ENCODE measurements at regions not wholly inside any gene's neighbourhood (a gene's known extent, or its start where the extent isn't known, plus 50 kb on each side); places are given as distances from the start of the nearest gene placed in this dataset.
"Not testable (repeated sequence)": the region's sequence is repeated elsewhere in the genome, so short reads cannot be mapped to it uniquely, and the experiment has no call there.

- DNase-seq (ENCODE audit: extremely low read depth in 1 of 11, low read depth in 9 of 11, low spot score in 4 of 11) = no peak
Measured at GRCh38 chr14:31911160-31911559, 165.9 kb upstream of the ARHGAP5 start.

- no peak for DNase-seq (ENCODE audit: extremely low read depth in 1 of 11, low read depth in 9 of 11, low spot score in 4 of 11)
Measured at GRCh38 chr14:31913370-31913769, 163.7 kb upstream of the ARHGAP5 start.

- not testable (repeated sequence) for DNase-seq (ENCODE audit: extremely low read depth in 1 of 11, low read depth in 9 of 11, low spot score in 4 of 11)
Measured at GRCh38 chr14:31918289-31918688, 158.8 kb upstream of the ARHGAP5 start.

GRCh38 chr14:31920001-31920400 lies 157.1 kb upstream of the ARHGAP5 start:
- DNase-seq (ENCODE audit: extremely low read depth in 1 of 11, low read depth in 9 of 11, low spot score in 4 of 11) = no peak

GRCh38 chr14:31920989-31921650 lies 156.0 kb upstream of the ARHGAP5 start:
- no peak for DNase-seq (ENCODE audit: extremely low read depth in 1 of 11, low read depth in 9 of 11, low spot score in 4 of 11)

GRCh38 chr14:31921721-31922120 lies 155.4 kb upstream of the ARHGAP5 start:
- no peak for DNase-seq (ENCODE audit: extremely low read depth in 1 of 11, low read depth in 9 of 11, low spot score in 4 of 11)

- DNase-seq (ENCODE audit: extremely low read depth in 1 of 11, low read depth in 9 of 11, low spot score in 4 of 11) = peak in 1 of 11 donors; percentile 10
Measured at GRCh38 chr14:31926123-31926522, 151.0 kb upstream of the ARHGAP5 start.

GRCh38 chr14:31926652-31927347 lies 150.3 kb upstream of the ARHGAP5 start:
- no peak for DNase-seq (ENCODE audit: extremely low read depth in 1 of 11, low read depth in 9 of 11, low spot score in 4 of 11)

- peak in 7 of 11 donors; percentile 18 to 62 (median 39) for DNase-seq (ENCODE audit: extremely low read depth in 1 of 11, low read depth in 9 of 11, low spot score in 4 of 11)
Measured at GRCh38 chr14:31927348-31927832, 149.7 kb upstream of the ARHGAP5 start.

GRCh38 chr14:31930070-31930469 lies 147.0 kb upstream of the ARHGAP5 start:
- DNase-seq (ENCODE audit: extremely low read depth in 1 of 11, low read depth in 9 of 11, low spot score in 4 of 11) = no peak

- no peak for DNase-seq (ENCODE audit: extremely low read depth in 1 of 11, low read depth in 9 of 11, low spot score in 4 of 11)
Measured at GRCh38 chr14:31930493-31931240, 146.4 kb upstream of the ARHGAP5 start.

- DNase-seq (ENCODE audit: extremely low read depth in 1 of 11, low read depth in 9 of 11, low spot score in 4 of 11) = no peak
Measured at GRCh38 chr14:31932675-31933074, 144.4 kb upstream of the ARHGAP5 start.

- DNase-seq (ENCODE audit: extremely low read depth in 1 of 11, low read depth in 9 of 11, low spot score in 4 of 11) = no peak
Measured at GRCh38 chr14:31933716-31934115, 143.4 kb upstream of the ARHGAP5 start.

GRCh38 chr14:31934767-31935266 lies 142.3 kb upstream of the ARHGAP5 start:
- DNase-seq (ENCODE audit: extremely low read depth in 1 of 11, low read depth in 9 of 11, low spot score in 4 of 11) = peak in 9 of 11 donors; percentile 28 to 63 (median 47)

GRCh38 chr14:31935391-31935790 lies 141.7 kb upstream of the ARHGAP5 start:
- no peak for DNase-seq (ENCODE audit: extremely low read depth in 1 of 11, low read depth in 9 of 11, low spot score in 4 of 11)

- DNase-seq (ENCODE audit: extremely low read depth in 1 of 11, low read depth in 9 of 11, low spot score in 4 of 11) = no peak
Measured at GRCh38 chr14:31936115-31936514, 141.0 kb upstream of the ARHGAP5 start.

GRCh38 chr14:31937730-31938346 lies 139.3 kb upstream of the ARHGAP5 start:
- no peak for DNase-seq (ENCODE audit: extremely low read depth in 1 of 11, low read depth in 9 of 11, low spot score in 4 of 11)

- DNase-seq (ENCODE audit: extremely low read depth in 1 of 11, low read depth in 9 of 11, low spot score in 4 of 11) = no peak
Measured at GRCh38 chr14:31939934-31940333, 137.2 kb upstream of the ARHGAP5 start.

- no peak for DNase-seq (ENCODE audit: extremely low read depth in 1 of 11, low read depth in 9 of 11, low spot score in 4 of 11)
Measured at GRCh38 chr14:31941487-31941886, 135.6 kb upstream of the ARHGAP5 start.

Measured in renal cortex interstitium (tissue), 11 donors.